NOMO-1 treated with dmso at 0.1 percent for 144 hours (cell line): ENCODE measurements at regions not wholly inside any gene's neighbourhood (a gene's known extent, or its start where the extent isn't known, plus 50 kb on each side); places are given as distances from the start of the nearest gene placed in this dataset.

ENCODE experiments used
- DNase-seq: peaks from one replicate; lab custom pipeline; 2025; ENCODE audit not compliant: unreplicated experiment; lab: John Stamatoyannopoulos, UW

GRCh38 chr18:25875551-25876240 is 214.7 kb downstream of the SS18 start:
- DNase-seq, result no peak

- no peak for DNase-seq
These were observed 216.6 kb downstream of the SS18 start for GRCh38 chr18:25873833-25874232.

GRCh38 chr18:25866331-25866730 is 224.1 kb downstream of the SS18 start:
- DNase-seq, result no peak

GRCh38 chr18:25862881-25863600 is 227.4 kb downstream of the SS18 start:
- no peak for DNase-seq

GRCh38 chr18:25853691-25854433 is 236.6 kb downstream of the SS18 start:
- DNase-seq, result no peak

GRCh38 chr18:25843791-25844190 is 246.6 kb downstream of the SS18 start:
- no peak for DNase-seq

- no peak for DNase-seq
These were observed 247.7 kb downstream of the SS18 start for GRCh38 chr18:25842665-25843064.

GRCh38 chr18:25834061-25834460 is 256.4 kb downstream of the SS18 start:
- no peak for DNase-seq

GRCh38 chr18:25832001-25832604 is 258.3 kb downstream of the SS18 start:
- no peak for DNase-seq

GRCh38 chr18:25831301-25831701 is 259.1 kb downstream of the SS18 start:
- no peak for DNase-seq

- DNase-seq, result no peak
These were observed 259.6 kb downstream of the SS18 start for GRCh38 chr18:25830787-25831186.

- no peak for DNase-seq
These were observed 262.4 kb downstream of the SS18 start for GRCh38 chr18:25827961-25828561.

GRCh38 chr18:25827228-25827627 is 263.2 kb downstream of the SS18 start:
- no peak for DNase-seq

- DNase-seq, result no peak
These were observed 263.6 kb downstream of the SS18 start for GRCh38 chr18:25826823-25827222.

- no peak for DNase-seq
These were observed 264.2 kb downstream of the SS18 start for GRCh38 chr18:25825979-25826776.

- no peak for DNase-seq
These were observed 265.4 kb downstream of the SS18 start for GRCh38 chr18:25825056-25825455.

- no peak for DNase-seq
These were observed 270.6 kb downstream of the SS18 start for GRCh38 chr18:25819746-25820363.

- no peak for DNase-seq
These were observed 271.9 kb downstream of the SS18 start for GRCh38 chr18:25818505-25818904.

GRCh38 chr18:25817546-25818237 is 272.7 kb downstream of the SS18 start:
- no peak for DNase-seq
